Peyer's patch (tissue), 4 donors: ENCODE measurements at regions not wholly inside any gene's neighbourhood (a gene's known extent, or its start where the extent isn't known, plus 50 kb on each side); places are given as distances from the start of the nearest gene placed in this dataset.
"Not testable (repeated sequence)": the region's sequence is repeated elsewhere in the genome, so short reads cannot be mapped to it uniquely, and the experiment has no call there.

Experiments
- DNase-seq, 3 donors: peaks; one replicate each; pipeline ENCODE4 v3.0.0-alpha.2; 2017 to 2019
- H3K27ac ChIP-seq, 4 donors: fragments of 200-600 bp; sonication (generic); one replicate each; pipeline ENCODE4 v1.5.1; 2016 to 2019
- H3K27me3 ChIP-seq, 2 donors: fragments of 200-600 bp; sonication (generic); one replicate each; pipeline ENCODE4 v1.5.1; 2019
- H3K36me3 ChIP-seq, 3 donors: fragments of 200-600 bp; sonication (generic); one replicate each; pipeline ENCODE4 v1.5.1; 2016 to 2019
- H3K4me1 ChIP-seq, 4 donors: fragments of 200-600 bp; sonication (generic); one replicate each; pipeline ENCODE4 v1.5.1; 2016 to 2019
- H3K4me3 ChIP-seq, 4 donors: fragments of 200-600 bp; sonication (generic); 1 replicate in 3 of 4; 2 replicates in 1 of 4; pipeline ENCODE4 v1.5.1; 2016 to 2019; ENCODE audit warnings: mild to moderate bottlenecking in 1 of 4
- H3K9me3 ChIP-seq, 4 donors: fragments of 200-600 bp; sonication (generic); one replicate each; pipeline ENCODE4 v1.5.1; 2016 to 2019; ENCODE audit warnings: mild to moderate bottlenecking in 1 of 4
- CTCF ChIP-seq, 6 experiments: fragments of 450-650 bp in 4 of 6; fragments of 200-600 bp in 2 of 6; sonication (generic) in 1 of 6; IDR thresholded peaks; one replicate each; pipeline ENCODE4 v1.5.1; 2017 to 2019; ENCODE audit warnings: antibody characterized with exemption in 6 of 6, mild to moderate bottlenecking in 3 of 6, moderate library complexity in 1 of 6
- POLR2A ChIP-seq, 2 donors: fragments of 450-650 bp; IDR thresholded peaks; one replicate each; pipeline ENCODE4 v1.5.1; 2017; ENCODE audit warnings: antibody characterized with exemption in 2 of 2, mild to moderate bottlenecking in 2 of 2, moderate library complexity in 2 of 2

- Histone ChIP-seq H3K27ac (no peak overlapping the region), H3K4me1 (no peaks in the 10 kb centered on the region), H3K4me3 (no peak overlapping the region), H3K9me3 (no peaks in the 10 kb centered on the region), H3K36me3 (no peaks in the 10 kb centered on the region), H3K27me3 (no peaks in the 10 kb centered on the region)
- TF ChIP-seq CTCF (IDR thresholded peaks at IDR 0.05) (no peak), POLR2A (IDR thresholded peaks at IDR 0.05) (no peak)
- no peak for DNase-seq
Measured at GRCh38 chr4:31791666-31792065, 1071.5 kb downstream of the PCDH7 start.

GRCh38 chr4:31793907-31794306 lies 1073.7 kb downstream of the PCDH7 start:
- Histone ChIP-seq H3K27ac (no peak overlapping the region), H3K4me3 (no peak overlapping the region), H3K27me3 (no peaks in the 10 kb centered on the region), H3K9me3 (no peaks in the 10 kb centered on the region), H3K36me3 (no peaks in the 10 kb centered on the region), H3K4me1 (no peaks in the 10 kb centered on the region)
- no peak for TF ChIP-seq POLR2A (IDR thresholded peaks at IDR 0.05)
- TF ChIP-seq CTCF (IDR thresholded peaks at IDR 0.05), result no peak
- DNase-seq, result no peak

- not testable (repeated sequence) for H3K4me1 ChIP-seq, H3K4me3 ChIP-seq, DNase-seq, H3K36me3 ChIP-seq, H3K27me3 ChIP-seq, H3K9me3 ChIP-seq, H3K27ac ChIP-seq
Measured at GRCh38 chr4:31797052-31797451, 1076.9 kb downstream of the PCDH7 start.

- Histone ChIP-seq H3K4me3 (no peak overlapping the region), H3K4me1 (no peaks in the 10 kb centered on the region), H3K9me3 (no peaks in the 10 kb centered on the region), H3K27me3 (no peaks in the 10 kb centered on the region), H3K27ac (no peak overlapping the region), H3K36me3 (no peaks in the 10 kb centered on the region)
- no peak for DNase-seq
- TF ChIP-seq POLR2A (IDR thresholded peaks at IDR 0.05) (no peak), CTCF (IDR thresholded peaks at IDR 0.05) (no peak)
Measured at GRCh38 chr4:31803526-31804195, 1083.5 kb downstream of the PCDH7 start.

GRCh38 chr4:31807036-31807435 lies 1086.9 kb downstream of the PCDH7 start:
- Histone ChIP-seq H3K4me1 (no peaks in the 10 kb centered on the region), H3K27me3 (no peaks in the 10 kb centered on the region), H3K36me3 (no peaks in the 10 kb centered on the region), H3K27ac (no peak overlapping the region), H3K9me3 (no peaks in the 10 kb centered on the region), H3K4me3 (no peak overlapping the region)
- TF ChIP-seq CTCF (IDR thresholded peaks at IDR 0.05) (no peak), POLR2A (IDR thresholded peaks at IDR 0.05) (no peak)
- DNase-seq, result no peak

GRCh38 chr4:31844350-31844749 lies 1124.2 kb downstream of the PCDH7 start:
- Histone ChIP-seq H3K9me3 (no peaks in the 10 kb centered on the region), H3K36me3 (no peaks in the 10 kb centered on the region), H3K4me1 (no peaks in the 10 kb centered on the region), H3K27ac (no peak overlapping the region), H3K4me3 (no peak overlapping the region), H3K27me3 (no peaks in the 10 kb centered on the region)
- TF ChIP-seq POLR2A (IDR thresholded peaks at IDR 0.05) (no peak), CTCF (IDR thresholded peaks at IDR 0.05) (no peak)
- DNase-seq, result no peak
